HG02870 (cell line): ENCODE measurements at regions not wholly inside any gene's neighbourhood (a gene's known extent, or its start where the extent isn't known, plus 50 kb on each side); places are given as distances from the start of the nearest gene placed in this dataset.

Experiments
- ATAC-seq: cut with Tn5 transposase; IDR thresholded peaks from one replicate; pipeline ENCODE4 v1.9.1; 2021; ENCODE audit warnings: mild to moderate bottlenecking, moderate library complexity; ENCODE audit not compliant: unreplicated experiment

DNA sequence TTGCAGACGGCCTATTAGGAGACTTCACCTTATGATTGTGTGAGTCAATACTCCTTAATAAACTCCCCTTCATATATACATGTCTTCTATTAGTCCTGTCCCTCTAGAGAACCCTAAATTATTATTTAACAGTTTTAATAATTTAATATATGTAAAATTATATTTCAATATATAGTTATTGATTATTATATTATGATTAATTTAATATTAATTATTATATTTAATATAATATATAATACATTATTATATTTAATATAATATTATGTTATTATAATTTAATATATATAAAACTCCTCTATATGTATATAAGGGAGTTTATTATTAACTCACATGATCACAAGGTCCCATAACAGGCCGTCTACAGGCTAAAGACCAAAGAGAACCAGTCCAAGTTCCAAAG, 533.2 kb downstream of the ARAP2 start:
- no peak for ATAC-seq

- ATAC-seq, result no peak
These were observed 520.3 kb downstream of the ARAP2 start for GRCh38 chr4:35723973-35724372.

DNA sequence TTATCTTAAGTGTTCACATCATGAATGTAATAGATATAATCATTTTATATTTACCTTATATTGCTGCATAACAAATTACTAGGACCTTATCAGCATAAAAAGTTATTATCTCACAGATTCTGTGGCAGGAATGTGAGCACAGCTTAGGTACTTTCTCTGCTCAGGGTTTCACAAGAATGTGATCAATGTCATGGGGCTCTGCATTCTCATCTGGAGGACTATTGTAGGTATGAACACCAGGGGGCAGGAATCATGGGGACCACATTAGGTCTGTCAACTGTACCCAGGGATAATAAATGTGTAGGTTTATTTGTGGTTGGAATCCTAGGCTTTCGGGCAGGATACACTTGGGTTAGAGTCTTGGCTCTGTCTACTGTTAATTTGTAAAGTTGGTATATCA, 519.2 kb downstream of the ARAP2 start:
- ATAC-seq, result peak; percentile 50

DNA sequence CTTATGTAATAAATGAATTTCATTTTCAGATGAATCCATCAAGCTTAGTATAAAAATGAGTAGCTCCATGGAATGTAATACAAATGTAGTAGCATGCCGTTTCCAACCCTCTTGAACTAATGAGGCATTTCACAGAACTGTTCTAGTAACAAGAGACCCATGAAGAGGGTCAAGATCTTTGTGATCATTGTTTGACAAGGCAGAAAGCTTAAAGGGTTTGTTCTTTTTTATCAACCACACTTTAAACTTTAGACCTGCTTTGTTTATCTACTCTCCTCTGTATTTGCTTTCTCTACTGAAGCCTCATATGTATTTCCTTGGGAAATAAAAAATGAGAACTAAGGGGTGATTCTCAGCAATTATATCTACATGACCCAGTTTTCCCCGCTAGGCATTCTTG, 513.9 kb downstream of the ARAP2 start:
- ATAC-seq, result no peak

- ATAC-seq, result no peak
These were observed 509.8 kb downstream of the ARAP2 start for GRCh38 chr4:35734381-35735098.

GRCh38 chr4:35739308-35739707, 505.0 kb downstream of the ARAP2 start:
- ATAC-seq, result no peak

- no peak for ATAC-seq
These were observed 490.3 kb downstream of the ARAP2 start for GRCh38 chr4:35754047-35754446.

DNA sequence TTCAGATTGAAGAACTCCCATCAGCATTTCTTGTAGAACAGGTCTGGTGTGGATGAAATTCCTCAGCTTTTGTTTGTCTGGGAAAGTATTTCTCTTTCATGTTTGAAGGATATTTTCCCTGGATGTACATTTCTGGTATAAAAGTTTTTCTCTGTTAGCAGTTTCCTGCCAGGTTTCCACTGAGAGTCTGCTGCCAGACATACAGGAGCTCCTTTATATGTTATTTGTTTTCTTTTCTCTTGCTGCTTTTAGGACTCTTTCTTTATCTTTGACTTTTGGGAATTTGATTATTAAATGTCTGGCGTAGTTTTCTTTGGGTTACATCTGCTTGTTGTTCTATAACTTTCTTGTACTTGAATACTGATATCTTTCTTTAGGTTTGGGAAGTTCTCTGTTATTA, 486.5 kb downstream of the ARAP2 start:
- no peak for ATAC-seq

DNA sequence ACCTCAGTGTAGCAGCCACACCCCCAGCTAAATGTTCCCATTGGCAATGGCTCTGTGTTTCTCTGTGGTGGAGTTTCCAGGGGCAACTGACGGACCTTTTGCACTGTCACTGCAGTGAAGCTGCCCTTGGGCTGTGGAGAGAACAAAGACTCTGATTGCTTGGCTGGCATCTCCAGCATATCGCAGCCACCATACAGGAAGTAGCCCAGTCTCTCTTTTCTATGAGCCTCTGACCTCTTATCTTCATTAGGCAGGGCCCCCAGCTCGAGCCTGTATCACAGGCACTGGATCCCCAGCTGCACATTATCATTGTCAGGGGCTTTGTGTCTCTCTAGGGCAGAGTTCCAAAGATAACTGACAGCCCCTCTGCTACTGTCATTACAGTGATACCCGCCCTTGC, 483.5 kb downstream of the ARAP2 start:
- no peak for ATAC-seq

GRCh38 chr4:35771571-35771970, 472.7 kb downstream of the ARAP2 start:
- no peak for ATAC-seq

GRCh38 chr4:35772291-35772690, 472.0 kb downstream of the ARAP2 start:
- ATAC-seq, result no peak

DNA sequence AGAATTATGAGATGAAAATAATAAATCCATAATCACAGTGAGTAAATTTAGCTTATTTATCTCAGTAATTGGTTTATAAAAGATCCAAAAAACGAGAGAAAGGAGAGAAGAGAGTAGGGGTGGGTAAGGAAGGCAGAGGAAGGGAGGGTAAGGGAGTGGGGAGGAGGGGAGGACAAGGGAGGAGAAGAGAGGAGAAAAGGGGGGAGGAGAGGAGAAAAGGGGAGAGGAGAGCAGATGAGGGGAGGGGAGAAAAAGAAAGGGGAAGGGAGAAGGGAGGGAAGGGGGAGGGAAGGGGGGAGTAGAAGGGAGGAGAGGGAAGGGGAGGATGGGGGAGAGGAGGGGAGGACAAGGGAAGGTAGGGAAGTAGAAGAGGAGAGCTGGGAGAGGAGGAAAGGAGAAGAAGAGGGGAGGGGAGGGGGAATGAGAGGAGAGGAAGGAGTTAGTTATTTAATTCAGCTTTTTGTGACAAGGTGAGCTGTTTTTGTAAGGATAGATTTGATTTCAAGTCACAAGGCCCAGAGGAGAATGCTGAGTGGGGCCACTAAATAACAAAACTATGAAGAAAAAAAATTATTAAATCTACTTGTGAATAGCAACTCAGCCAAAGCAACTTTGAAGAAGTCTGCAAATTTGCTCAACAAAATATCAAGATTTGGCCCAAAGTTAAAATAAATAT, 454.3 kb downstream of the ARAP2 start:
- no peak for ATAC-seq

- ATAC-seq, result no peak
These were observed 451.1 kb downstream of the ARAP2 start for GRCh38 chr4:35793045-35793722.

- no peak for ATAC-seq
These were observed 450.5 kb downstream of the ARAP2 start for GRCh38 chr4:35793766-35794165.

DNA sequence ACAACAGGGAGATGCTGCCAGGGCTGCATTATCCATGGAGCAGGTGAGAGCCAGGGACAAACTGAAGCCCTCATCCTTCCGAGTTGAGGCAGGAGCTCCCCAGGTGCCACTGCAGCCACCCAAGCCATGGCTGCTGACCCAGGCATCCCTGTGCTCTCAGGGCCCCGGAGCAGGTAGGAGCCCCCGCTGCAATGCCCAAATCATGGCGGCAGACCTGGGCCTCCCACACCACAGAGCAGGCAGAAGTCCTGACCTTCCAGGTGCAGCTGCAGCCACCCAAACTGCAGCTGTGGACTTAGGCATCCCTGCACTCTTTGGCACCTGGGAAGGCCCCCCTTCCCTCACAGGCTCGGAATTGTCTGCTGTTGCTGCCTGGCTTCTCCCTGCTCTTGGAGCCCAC, 443.6 kb downstream of the ARAP2 start:
- ATAC-seq, result no peak

GRCh38 chr4:35802644-35803043, 441.7 kb downstream of the ARAP2 start:
- ATAC-seq, result no peak

- ATAC-seq, result no peak
These were observed 425.8 kb downstream of the ARAP2 start for GRCh38 chr4:35818520-35818919.

- ATAC-seq, result no peak
These were observed 424.3 kb downstream of the ARAP2 start for GRCh38 chr4:35820003-35820402.

DNA sequence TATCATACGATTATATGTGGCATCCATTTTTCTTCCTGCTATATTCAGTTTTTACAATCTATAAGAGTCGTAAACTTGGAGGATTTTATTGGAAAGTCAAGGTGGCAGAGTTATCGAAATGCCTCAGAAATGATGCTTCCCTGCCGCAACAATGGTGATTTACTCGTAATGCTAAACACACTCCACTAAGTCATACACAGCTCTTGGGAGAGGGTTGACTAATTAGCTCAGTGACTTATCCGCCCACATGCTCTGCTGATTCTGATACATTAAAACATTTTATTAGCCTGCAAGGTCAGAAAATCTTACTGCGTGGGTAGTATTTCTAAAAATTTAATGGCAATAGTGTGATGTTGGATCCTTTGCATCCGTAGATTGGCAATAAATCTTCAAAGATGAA, 420.1 kb downstream of the ARAP2 start:
- no peak for ATAC-seq

- no peak for ATAC-seq
These were observed 408.4 kb downstream of the ARAP2 start for GRCh38 chr4:35835893-35836292.

GRCh38 chr4:35836596-35836995, 407.7 kb downstream of the ARAP2 start:
- ATAC-seq, result no peak

DNA sequence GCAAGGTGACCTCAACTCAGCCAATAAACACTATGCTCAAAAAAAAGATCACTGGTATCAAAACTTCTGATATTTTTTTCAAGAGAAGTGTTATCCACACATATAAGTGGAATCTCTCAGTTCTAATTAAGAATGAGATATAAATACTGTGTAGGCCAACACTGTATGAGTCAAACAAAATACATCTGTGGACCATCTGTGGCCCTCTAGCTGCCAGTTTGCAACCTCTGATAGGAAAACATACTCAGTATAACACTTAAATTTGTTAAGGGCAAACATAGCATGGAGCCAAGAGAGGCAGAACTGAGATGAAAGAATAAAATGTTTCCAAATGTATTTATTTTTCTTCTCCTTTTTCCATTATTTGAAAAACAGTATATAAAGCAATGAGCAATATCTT, 377.3 kb downstream of the ARAP2 start:
- no peak for ATAC-seq
